ENCODE measurements at regions not wholly inside any gene's neighbourhood (a gene's known extent, or its start where the extent isn't known, plus 50 kb on each side); places are given as distances from the start of the nearest gene placed in this dataset.
"Not testable (repeated sequence)": the region's sequence is repeated elsewhere in the genome, so short reads cannot be mapped to it uniquely, and the experiment has no call there.

DNA sequence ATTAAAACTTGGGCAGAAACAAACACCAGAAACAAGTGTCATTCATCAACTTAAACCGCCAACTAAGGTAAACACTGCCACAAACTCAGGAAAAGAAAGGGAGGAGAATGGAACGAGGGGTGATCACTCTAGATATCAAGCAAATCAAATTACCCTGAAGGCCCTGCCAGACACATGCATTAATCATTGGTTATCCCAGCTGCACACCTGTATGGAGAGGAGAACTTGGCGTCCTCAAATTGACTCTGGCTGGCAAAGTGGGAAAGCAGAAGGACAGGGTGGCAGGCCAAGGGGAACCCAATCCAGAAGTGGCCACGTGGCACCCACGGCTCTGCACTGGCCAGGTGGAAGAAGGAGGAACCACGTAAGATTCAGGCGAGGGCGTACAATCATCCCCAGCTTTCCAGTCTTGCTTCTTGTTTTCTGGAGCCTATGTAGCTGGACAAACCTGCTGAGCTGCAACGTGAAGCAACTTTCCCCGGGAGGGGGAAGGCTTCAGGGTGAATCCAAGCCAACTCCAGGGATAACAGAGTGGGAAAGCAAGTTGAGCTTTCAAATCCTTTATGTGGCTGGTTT lies 156.2 kb upstream of the JARID2 start:
- no peak for DNase-seq

- no peak for DNase-seq
Observed at GRCh38 chr6:15090145-15090579, 155.7 kb upstream of the JARID2 start.

- no peak for DNase-seq
Observed at GRCh38 chr6:15090745-15091384, 155.0 kb upstream of the JARID2 start.

DNA sequence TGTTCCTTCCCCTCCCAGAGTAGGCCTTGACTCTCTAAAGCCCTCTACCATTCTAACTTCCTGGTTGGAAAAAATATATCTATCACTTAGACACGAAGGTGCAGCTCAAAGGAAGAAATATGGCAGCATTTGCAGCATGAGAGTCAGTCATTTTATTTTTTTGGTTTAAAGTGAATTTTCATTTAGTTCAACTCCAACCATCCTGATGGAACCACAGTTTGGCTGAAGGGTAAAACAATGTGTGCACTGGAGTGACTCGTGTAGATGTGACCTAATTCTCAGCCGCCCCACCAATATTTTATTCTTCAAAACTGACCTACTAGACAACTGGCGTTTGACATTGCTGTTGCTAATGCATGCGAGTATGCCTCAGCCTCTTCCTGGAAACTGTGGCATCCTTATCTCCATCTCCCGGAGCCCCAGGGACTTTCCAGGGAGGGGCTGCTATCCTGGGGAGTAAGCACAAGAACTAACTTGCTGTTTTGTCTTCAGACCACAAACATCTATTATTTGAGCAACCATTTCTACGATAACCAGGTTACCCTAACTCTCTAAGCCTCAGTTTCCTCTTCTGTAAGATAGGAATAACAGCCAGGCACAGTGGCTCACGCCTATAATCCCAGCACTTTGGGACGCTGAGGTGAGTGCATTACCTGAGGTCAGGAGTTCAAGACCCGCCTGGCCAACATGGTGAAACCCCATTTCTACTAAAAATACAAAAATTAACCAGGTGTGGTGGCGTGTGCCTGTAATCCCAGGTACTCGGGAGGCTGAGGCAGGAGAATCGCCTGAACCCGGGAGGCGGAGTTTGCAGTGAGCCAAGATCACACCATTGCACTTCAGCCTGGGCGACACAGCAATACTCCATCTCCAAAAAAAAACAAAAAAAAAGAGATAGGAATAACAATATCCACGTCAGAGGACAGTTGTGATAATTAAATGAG lies 148.7 kb upstream of the JARID2 start:
- DNase-seq: no peak

- no peak for DNase-seq
Observed at GRCh38 chr6:15101130-15101529, 144.7 kb upstream of the JARID2 start.

- DNase-seq: no peak
Observed at GRCh38 chr6:15102241-15102640, 143.6 kb upstream of the JARID2 start.

DNA sequence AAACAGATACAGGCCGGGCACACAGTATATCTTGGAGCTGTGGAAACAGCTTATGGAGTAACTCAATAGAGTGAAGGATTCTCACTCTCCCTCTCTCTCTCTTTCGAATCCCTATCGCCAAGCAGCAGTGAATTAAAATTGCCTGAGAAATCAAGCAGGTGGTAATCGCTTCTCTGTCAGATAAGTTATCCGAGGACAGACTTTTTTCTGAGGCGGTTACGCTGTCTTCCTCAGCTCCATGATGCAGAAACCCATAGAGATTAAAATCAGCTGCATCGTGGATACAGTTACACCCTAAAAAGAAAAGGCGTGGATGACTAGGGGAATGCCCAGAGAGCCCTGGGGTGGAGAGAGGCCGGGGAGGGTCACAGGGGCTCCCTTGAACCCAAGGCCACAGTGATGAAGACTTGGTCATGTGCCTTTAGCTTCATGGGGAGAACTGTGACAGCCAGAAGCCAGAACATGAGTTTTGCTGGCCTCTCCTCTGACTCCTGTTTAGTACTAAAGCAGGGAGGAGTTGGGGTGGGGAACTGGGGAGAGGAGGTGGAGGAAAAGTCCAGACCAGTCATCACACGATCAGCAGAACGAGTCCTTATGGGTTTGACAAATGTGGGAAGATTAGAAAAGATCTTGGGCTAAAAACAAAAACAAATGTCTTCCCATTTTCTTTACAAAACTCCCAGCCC lies 138.8 kb upstream of the JARID2 start:
- DNase-seq: no peak

DNA sequence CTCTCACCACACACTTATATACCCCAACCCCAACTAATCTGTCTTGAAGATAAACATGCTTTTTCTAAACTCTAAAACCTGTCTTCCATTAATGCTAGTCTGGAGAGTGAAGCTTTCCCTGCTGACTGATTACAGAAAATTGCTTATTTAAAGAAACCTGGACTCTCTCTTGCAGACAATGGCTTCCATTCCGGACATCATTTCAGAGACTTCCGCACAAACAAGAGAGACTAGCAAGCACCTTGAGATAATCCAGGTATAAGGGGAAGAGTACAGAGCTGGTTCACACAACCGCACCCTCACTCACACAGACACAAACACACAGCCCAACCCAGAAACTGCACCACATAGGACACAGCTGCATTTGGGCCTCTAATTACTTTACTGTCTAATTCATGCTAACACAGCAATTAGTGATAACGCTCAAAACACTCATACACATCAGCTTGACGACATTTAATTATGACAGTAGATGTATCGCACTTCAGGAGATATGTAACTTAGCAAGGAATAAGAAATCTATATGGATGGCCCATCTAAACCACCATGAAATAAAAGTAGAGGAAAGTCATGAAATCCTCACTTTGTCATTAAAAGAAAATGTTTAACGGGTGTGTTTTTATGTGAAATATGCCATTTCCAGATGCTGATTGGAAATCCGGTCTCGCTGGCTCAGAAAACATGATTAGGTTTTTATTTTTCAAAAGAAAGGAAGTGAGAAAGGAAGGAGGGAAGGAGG lies 138.1 kb upstream of the JARID2 start:
- no peak for DNase-seq

- no peak for DNase-seq
Observed at GRCh38 chr6:15108383-15108715, 137.5 kb upstream of the JARID2 start.

DNA sequence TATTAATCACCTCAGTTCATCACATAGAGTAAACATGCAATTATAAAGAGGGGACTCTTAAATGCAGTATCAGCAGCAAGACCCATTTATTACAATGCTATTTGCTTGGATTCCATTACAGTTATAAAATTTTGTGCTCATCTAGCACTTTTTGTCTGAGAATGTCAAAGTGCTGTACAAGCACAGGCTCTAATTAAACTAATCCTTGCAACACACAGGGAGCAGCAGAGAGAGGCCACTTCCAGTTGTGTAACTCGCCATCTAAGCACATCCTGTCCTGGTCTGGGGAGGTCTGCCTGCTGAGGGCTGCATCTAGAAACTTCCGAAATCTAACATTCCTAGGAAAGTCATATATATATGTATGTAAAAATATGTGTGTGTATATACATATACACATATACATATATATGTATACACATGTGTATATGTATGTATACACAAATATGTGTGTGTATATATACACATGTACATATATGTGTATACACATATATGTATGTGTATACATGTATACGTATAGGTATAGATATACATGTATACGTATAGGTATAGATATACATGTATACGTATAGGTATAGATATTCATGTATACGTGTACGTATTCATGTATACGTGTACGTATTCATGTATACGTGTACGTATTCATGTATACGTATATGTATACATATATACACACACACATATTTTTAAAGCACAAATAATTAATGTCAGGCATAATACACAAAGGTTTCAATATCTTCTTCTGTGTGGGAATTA lies 136.4 kb upstream of the JARID2 start:
- no peak for DNase-seq

GRCh38 chr6:15110726-15111354 lies 135.0 kb upstream of the JARID2 start:
- no peak for DNase-seq

DNA sequence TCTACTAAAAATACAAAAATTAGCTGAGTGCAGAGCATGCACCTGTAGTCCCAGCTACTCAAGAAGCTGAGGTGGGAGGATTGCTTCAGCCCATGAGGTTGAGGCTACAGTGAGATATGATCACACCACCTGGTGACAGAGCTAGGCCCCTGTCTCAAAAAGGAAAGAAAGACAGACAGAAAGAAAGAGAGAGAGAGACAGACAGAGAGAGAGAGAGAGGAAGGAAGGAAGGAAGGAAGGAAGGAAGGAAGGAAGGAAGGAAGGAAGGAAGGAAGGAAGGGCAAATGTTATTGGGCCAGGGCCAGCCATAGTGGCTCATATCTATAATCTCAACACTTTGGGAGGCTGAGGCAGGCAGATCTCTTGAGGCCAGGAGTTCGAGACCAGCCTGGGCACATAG lies 134.3 kb upstream of the JARID2 start:
- not testable (repeated sequence) for DNase-seq

DNA sequence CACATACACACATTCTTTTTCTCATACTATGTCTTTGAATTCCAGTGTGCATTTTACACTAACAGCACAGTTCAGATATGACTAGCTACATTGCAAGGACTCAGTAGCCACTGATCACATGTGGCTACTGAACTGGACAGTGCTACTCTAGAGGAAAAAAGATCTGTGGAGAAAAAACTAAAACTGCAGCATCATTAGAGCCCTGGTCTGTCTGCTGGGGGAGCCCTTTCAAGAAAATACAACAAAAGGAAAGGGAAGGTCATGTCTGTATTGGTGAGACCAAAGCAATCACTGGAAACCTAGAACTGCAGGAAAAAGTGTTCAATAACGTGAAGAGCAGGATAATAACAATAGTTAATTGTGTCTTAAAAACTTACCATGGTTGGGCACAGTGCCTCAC lies 132.3 kb upstream of the JARID2 start:
- no peak for DNase-seq

GRCh38 chr6:15114061-15114460 lies 131.8 kb upstream of the JARID2 start:
- no peak for DNase-seq

DNA sequence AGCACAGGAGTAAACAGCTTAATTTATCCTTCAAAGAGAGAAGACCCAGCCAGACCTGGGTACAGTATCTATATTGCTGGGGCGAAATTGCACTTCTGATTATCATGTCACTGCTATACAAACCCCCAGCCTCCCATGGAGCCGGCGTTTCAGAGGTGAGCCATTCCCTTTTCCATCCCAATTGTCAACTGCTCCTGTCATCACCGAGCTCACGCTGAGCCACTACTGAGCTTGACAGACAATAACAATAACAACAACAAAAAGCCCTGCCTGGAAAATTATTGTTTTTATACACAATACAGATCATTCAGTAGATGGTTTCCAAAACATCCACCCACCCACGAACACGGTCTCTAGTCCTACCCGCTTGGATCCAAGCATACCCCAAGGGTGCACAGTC lies 129.0 kb upstream of the JARID2 start:
- no peak for DNase-seq

DNA sequence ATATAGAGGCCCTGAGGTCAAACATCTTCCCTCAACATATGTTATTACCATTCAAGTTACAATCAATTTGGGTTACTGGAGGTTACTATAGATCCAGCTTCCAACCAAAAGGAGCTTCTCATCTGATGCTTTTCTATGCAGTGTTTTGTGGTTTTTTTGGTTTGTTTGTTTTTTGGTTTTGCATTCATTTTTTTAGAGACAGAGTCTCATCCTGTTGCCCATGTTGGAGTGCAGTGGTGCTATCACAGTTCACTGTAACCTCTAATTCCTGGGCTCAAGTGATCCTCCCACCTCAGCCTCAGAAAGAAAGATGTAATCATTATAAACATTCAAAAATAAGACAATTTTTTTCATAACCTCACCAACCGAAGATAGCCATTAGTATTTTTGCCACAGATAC lies 124.4 kb upstream of the JARID2 start:
- no peak for DNase-seq

GRCh38 chr6:15121977-15122550 lies 123.8 kb upstream of the JARID2 start:
- DNase-seq: no peak

DNA sequence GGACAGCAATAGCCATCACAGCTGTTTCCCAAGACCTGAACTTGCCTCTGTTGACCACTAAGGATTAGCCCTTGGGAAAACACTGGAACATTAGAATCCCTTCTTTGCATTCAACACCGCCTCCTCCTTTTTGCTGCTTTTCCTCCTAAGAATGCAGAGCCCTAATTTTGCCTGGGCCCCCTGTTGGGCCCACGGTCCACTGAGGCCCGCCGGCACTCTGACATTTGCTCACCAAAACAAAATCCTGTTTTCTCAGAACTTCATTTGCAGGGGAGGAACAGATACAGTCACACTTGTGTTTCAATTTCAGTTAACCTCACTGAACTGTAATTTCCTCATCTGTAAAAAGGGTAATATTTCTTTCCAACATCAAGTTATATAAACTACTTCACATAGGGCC lies 116.0 kb upstream of the JARID2 start:
- no peak for DNase-seq

- DNase-seq: no peak
Observed at GRCh38 chr6:15131234-15131633, 114.6 kb upstream of the JARID2 start.

DNA sequence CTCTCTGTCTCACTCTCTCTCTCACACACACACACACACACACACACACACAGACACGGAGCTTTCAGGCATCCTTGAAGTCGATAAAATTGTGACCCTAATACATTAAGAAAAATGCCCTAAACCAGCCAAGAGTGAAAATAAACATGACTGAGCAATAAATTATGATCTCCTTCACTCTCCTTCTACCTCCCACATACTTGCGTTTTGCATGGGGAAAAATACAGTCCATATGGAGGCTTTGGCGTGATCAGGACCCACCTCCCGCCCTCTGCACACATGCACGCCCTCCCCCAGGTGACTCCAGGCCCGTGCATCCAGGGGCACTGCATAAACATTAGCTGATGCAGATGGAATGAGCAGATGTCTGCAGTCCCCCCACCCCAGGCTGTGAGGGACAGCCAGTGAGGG lies 114.2 kb upstream of the JARID2 start:
- no peak for DNase-seq

DNA sequence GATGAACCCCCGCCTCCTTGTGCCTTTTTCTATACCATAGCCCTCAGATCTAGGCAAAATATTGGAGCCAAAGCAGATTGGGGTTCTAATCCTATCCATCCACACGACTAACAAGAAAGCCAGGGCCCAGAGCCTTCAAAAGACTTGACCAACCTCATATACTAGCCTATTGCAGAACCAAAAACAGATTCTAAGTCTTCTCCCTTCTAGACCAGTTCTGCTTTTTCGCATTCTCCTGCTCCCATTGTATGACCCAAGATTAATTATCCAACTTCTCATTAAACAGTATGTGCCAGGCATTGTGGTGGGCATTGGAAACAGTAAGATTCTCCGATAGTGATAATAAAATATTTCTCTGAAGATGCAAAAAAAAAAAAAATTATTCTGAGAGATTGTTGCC lies 113.7 kb upstream of the JARID2 start:
- no peak for DNase-seq

Measured in NCI-H2107 (cell line).